Caco-2 (cell line): ENCODE measurements at regions not wholly inside any gene's neighbourhood (a gene's known extent, or its start where the extent isn't known, plus 50 kb on each side); places are given as distances from the start of the nearest gene placed in this dataset.

ENCODE experiments used
- BruUV-seq: library from RNA; stranded (reverse); fragments of 400-500 nt; replicated peaks from 2 replicates; lab custom pipeline; 2021; lab: Mats Ljungman, UMichigan
- CTCF ChIA-PET: fragments of 300-600 bp; sonication (Branson Sonifier 250); formaldehyde crosslinking; loops from one replicate; lab custom pipeline; 2022; ENCODE audit warnings: antibody characterized with exemption; lab: Charles Lee
- POLR2A ChIA-PET: fragments of 300-600 bp; sonication (Branson Sonifier 250); formaldehyde crosslinking; loops from one replicate; lab custom pipeline; 2022; ENCODE audit warnings: antibody characterized with exemption; lab: Charles Lee
- DNase-seq, 2 experiments: peaks; one replicate each; pipeline versions ENCODE4 v3.0.0 to v3.0.0-alpha.2; 2020 to 2022
- H3K27me3 ChIP-seq: replicated peaks from 2 replicates; pipeline ENCODE4 v1.6.0; 2011; ENCODE audit warnings: low read length; ENCODE audit not compliant: control insufficient read depth, insufficient read depth
- H3K36me3 ChIP-seq: 2 replicates; pipeline ENCODE4 v1.5.1; 2011; ENCODE audit warnings: low read length; ENCODE audit not compliant: control insufficient read depth, insufficient read depth
- H3K4me1 ChIP-seq: fragments of 250-450 bp; sonication (Bioruptor Pico); 2 replicates; pipeline ENCODE4 v1.5.1; 2020; ENCODE audit warnings: mild to moderate bottlenecking
- H3K4me3 ChIP-seq: 2 replicates; pipeline ENCODE4 v1.5.1; 2011; ENCODE audit warnings: low read depth, mild to moderate bottlenecking, control low read depth, low read length
- H3K9me3 ChIP-seq: fragments of 250-450 bp; sonication (Bioruptor Pico); 2 replicates; pipeline ENCODE4 v1.5.1; 2020; ENCODE audit warnings: mild to moderate bottlenecking, moderate library complexity
- H3K27ac Mint-ChIP-seq: one replicate; pipeline ENCODE4 v1.8.0; 2022; ENCODE audit warnings: mixed read lengths; ENCODE audit not compliant: unreplicated experiment
- H3K27me3 Mint-ChIP-seq: one replicate; pipeline ENCODE4 v1.8.0; 2022; ENCODE audit warnings: mixed read lengths; ENCODE audit not compliant: insufficient read depth, unreplicated experiment
- H3K36me3 Mint-ChIP-seq: one replicate; pipeline ENCODE4 v1.8.0; 2022; ENCODE audit warnings: mild to moderate bottlenecking, mixed read lengths; ENCODE audit not compliant: insufficient read depth, unreplicated experiment
- H3K4me1 Mint-ChIP-seq: one replicate; pipeline ENCODE4 v1.8.0; 2022; ENCODE audit warnings: low read depth, mixed read lengths; ENCODE audit not compliant: unreplicated experiment
- H3K4me3 Mint-ChIP-seq: one replicate; pipeline ENCODE4 v1.8.0; 2022; ENCODE audit warnings: mild to moderate bottlenecking, moderate library complexity, mixed read lengths; ENCODE audit not compliant: unreplicated experiment
- H3K9me3 Mint-ChIP-seq: one replicate; pipeline ENCODE4 v1.8.0; 2022; ENCODE audit warnings: mixed read lengths; ENCODE audit not compliant: unreplicated experiment
- CTCF ChIP-seq, 2 experiments: fragments of 200-600 bp in 1 of 2; IDR thresholded peaks; 1 replicate in 1 of 2; 2 replicates in 1 of 2; pipeline versions ENCODE4 v1.5.1 to v1.8.0; 2011 to 2022; ENCODE audit warnings: antibody characterized with exemption in 1 of 2, control low read depth in 1 of 2, inconsistent platforms in 1 of 2, low read depth in 1 of 2, low read length in 1 of 2, mild to moderate bottlenecking in 1 of 2, moderate library complexity in 1 of 2; ENCODE audit not compliant: insufficient read depth in 1 of 2, severe bottlenecking in 1 of 2, unreplicated experiment in 1 of 2
- intact Hi-C: fragments of 100-400 bp; cut with micrococcal nuclease; formaldehyde crosslinking; loops from one replicate; pipeline ENCODE4 v1.10.0; 2022; ENCODE audit not compliant: unreplicated experiment

GRCh38 chr13:22369090-22369489 is 698.2 kb downstream of the FGF9 start:
- H3K4me1 ChIP-seq, result no peaks in the 10 kb centered on the region
- H3K4me3 Mint-ChIP-seq, result no peak overlapping the region
- intact Hi-C loops, result no loop called here
- no peak for DNase-seq
- no peaks in the 10 kb centered on the region for H3K36me3 Mint-ChIP-seq
- no TSS peak for BruUV-seq
- H3K4me1 Mint-ChIP-seq, result no peaks in the 10 kb centered on the region
- ChIA-PET POLR2A (no interaction called here), CTCF (no interaction called here)
- H3K9me3 ChIP-seq, result peaks cover 13% of the 10 kb centered on the region
- no peak overlapping the region for H3K4me3 ChIP-seq
- TF ChIP-seq CTCF (IDR thresholded peaks at IDR 0.05; ENCODE audit: insufficient read depth in 1 of 2, low read depth in 1 of 2, low read length in 1 of 2, severe bottlenecking in 1 of 2, unreplicated experiment in 1 of 2), result no peak
- no peaks in the 10 kb centered on the region for H3K36me3 ChIP-seq
- H3K27me3 Mint-ChIP-seq, result no peaks in the 10 kb centered on the region
- peaks cover 54% of the 10 kb centered on the region for H3K9me3 Mint-ChIP-seq
- no peaks in the 10 kb centered on the region for H3K27me3 ChIP-seq
- H3K27ac Mint-ChIP-seq, result no peak overlapping the region

GRCh38 chr13:22369840-22370239 is 699.0 kb downstream of the FGF9 start:
- no peaks in the 10 kb centered on the region for H3K4me1 Mint-ChIP-seq
- Histone ChIP-seq H3K9me3 (peaks cover 11% of the 10 kb centered on the region), H3K4me1 (no peaks in the 10 kb centered on the region), H3K4me3 (no peak overlapping the region), H3K27me3 (no peaks in the 10 kb centered on the region), H3K36me3 (no peaks in the 10 kb centered on the region)
- no peaks in the 10 kb centered on the region for H3K36me3 Mint-ChIP-seq
- H3K4me3 Mint-ChIP-seq, result no peak overlapping the region
- POLR2A ChIA-PET, result no interaction called here
- DNase-seq, result no peak
- H3K27ac Mint-ChIP-seq, result no peak overlapping the region
- CTCF ChIA-PET, result no interaction called here
- no peak for TF ChIP-seq CTCF (IDR thresholded peaks at IDR 0.05; ENCODE audit: insufficient read depth in 1 of 2, low read depth in 1 of 2, low read length in 1 of 2, severe bottlenecking in 1 of 2, unreplicated experiment in 1 of 2)
- no TSS peak for BruUV-seq
- no peaks in the 10 kb centered on the region for H3K27me3 Mint-ChIP-seq
- intact Hi-C loops, result no loop called here
- peaks cover 54% of the 10 kb centered on the region for H3K9me3 Mint-ChIP-seq

GRCh38 chr13:22372261-22372660 is 701.4 kb downstream of the FGF9 start:
- H3K4me1 ChIP-seq, result no peaks in the 10 kb centered on the region
- CTCF ChIA-PET, result no interaction called here

More at GRCh38 chr13:22372261-22372660, 701.4 kb downstream of the FGF9 start:
- H3K27ac Mint-ChIP-seq, result no peak overlapping the region
- no peaks in the 10 kb centered on the region for H3K4me1 Mint-ChIP-seq
- H3K9me3 Mint-ChIP-seq, result peaks cover 66% of the 10 kb centered on the region
- intact Hi-C loops, result no loop called here
- no peaks in the 10 kb centered on the region for H3K27me3 Mint-ChIP-seq
- peak in 1 of 2 experiments; percentile 18 for DNase-seq
- Histone ChIP-seq H3K27me3 (no peaks in the 10 kb centered on the region), H3K4me3 (no peak overlapping the region), H3K9me3 (peaks cover 11% of the 10 kb centered on the region), H3K36me3 (no peaks in the 10 kb centered on the region)
- no peaks in the 10 kb centered on the region for H3K36me3 Mint-ChIP-seq
- no TSS peak for BruUV-seq
- POLR2A ChIA-PET, result no interaction called here
- no peak overlapping the region for H3K4me3 Mint-ChIP-seq
- TF ChIP-seq CTCF (IDR thresholded peaks at IDR 0.05; ENCODE audit: insufficient read depth in 1 of 2, low read depth in 1 of 2, low read length in 1 of 2, severe bottlenecking in 1 of 2, unreplicated experiment in 1 of 2), result no peak
